ENCODE measurements at regions not wholly inside any gene's neighbourhood (a gene's known extent, or its start where the extent isn't known, plus 50 kb on each side); places are given as distances from the start of the nearest gene placed in this dataset.

GRCh38 chr7:85508642-85509410 is 322.0 kb upstream of the SEMA3D start:
- no peak overlapping the region for H3K4me3 ChIP-seq (ENCODE audit: control extremely low read depth in 1 of 5, extremely low read depth in 1 of 5, insufficient read depth in 1 of 5, low read depth in 2 of 5, low read length in 4 of 5)
- no peaks in the 10 kb centered on the region for H3K9me3 Mint-ChIP-seq (ENCODE audit: insufficient read depth)
- H3K27me3 ChIP-seq (replicated peaks in 1 of 4; ENCODE audit: control extremely low read depth in 1 of 4, control insufficient read depth in 3 of 4, insufficient read depth in 4 of 4, low read length in 3 of 4): no peaks in the 10 kb centered on the region
- no peaks in the 10 kb centered on the region for H4K20me1 ChIP-seq (ENCODE audit: control insufficient read depth, insufficient read depth, low read length, poor library complexity, severe bottlenecking)
- no peak for TF ChIP-seq CTCF (IDR thresholded peaks at IDR 0.05)
- TF ChIP-seq EZH2 (IDR thresholded peaks at IDR 0.05; ENCODE audit: borderline replicate concordance, insufficient read depth, low read depth, low read length, poor library complexity, severe bottlenecking): no peak
- intact Hi-C loops (cut with micrococcal nuclease): no loop called here
- H3K4me2 ChIP-seq (replicated peaks; ENCODE audit: low read depth, low read length, poor library complexity, severe bottlenecking): no peak overlapping the region
- ChIA-PET CTCF (no interaction called here), POLR2A (no interaction called here)
- no peaks in the 10 kb centered on the region for H3K9me3 ChIP-seq (ENCODE audit: control extremely low read depth in 1 of 3, control insufficient read depth in 2 of 3, insufficient read depth in 1 of 3, low read length in 2 of 3)
- H2AFZ ChIP-seq (ENCODE audit: insufficient read depth, low read depth, low read length, poor library complexity, severe bottlenecking): no peak overlapping the region
- no peak overlapping the region for H3K27ac Mint-ChIP-seq
- no peaks in the 10 kb centered on the region for H3K36me3 ChIP-seq (replicated peaks in 1 of 2; ENCODE audit: control extremely low read depth in 1 of 2, control insufficient read depth in 1 of 2, extremely low read depth in 1 of 2, insufficient read depth in 2 of 2, low read length in 1 of 2)
- 100% methylated on average over 1 of the region's 4 CpGs for WGBS (ENCODE audit: insufficient coverage)
- no peaks in the 10 kb centered on the region for H3K27me3 Mint-ChIP-seq
- H3K4me3 Mint-ChIP-seq: no peak overlapping the region
- no peak overlapping the region for H3K9ac ChIP-seq (ENCODE audit: low read length)
- no peaks in the 10 kb centered on the region for H3K4me1 ChIP-seq (ENCODE audit: control insufficient read depth in 2 of 2, insufficient read depth in 2 of 2, low read length in 2 of 2)
- no peak overlapping the region for H3K27ac ChIP-seq (ENCODE audit: low read length in 2 of 2)
- ATAC-seq (ENCODE audit: low read depth) (no peak), DNase-seq (no peak)
- no peaks in the 10 kb centered on the region for H3K79me2 ChIP-seq (ENCODE audit: control insufficient read depth, insufficient read depth, low read length)
- no peaks in the 10 kb centered on the region for H3K4me1 Mint-ChIP-seq

- no peak for DNase-seq
- H3K9me3 Mint-ChIP-seq (ENCODE audit: insufficient read depth): no peaks in the 10 kb centered on the region
- H4K20me1 ChIP-seq (ENCODE audit: control insufficient read depth, insufficient read depth, low read length, poor library complexity, severe bottlenecking): no peaks in the 10 kb centered on the region
- H2AFZ ChIP-seq (ENCODE audit: insufficient read depth, low read depth, low read length, poor library complexity, severe bottlenecking): no peak overlapping the region
- H3K4me2 ChIP-seq (replicated peaks; ENCODE audit: low read depth, low read length, poor library complexity, severe bottlenecking): no peak overlapping the region
- no peak overlapping the region for H3K4me3 Mint-ChIP-seq
- H3K36me3 ChIP-seq (replicated peaks in 1 of 2; ENCODE audit: control extremely low read depth in 1 of 2, control insufficient read depth in 1 of 2, extremely low read depth in 1 of 2, insufficient read depth in 2 of 2, low read length in 1 of 2): no peaks in the 10 kb centered on the region
- H3K27ac Mint-ChIP-seq: no peak overlapping the region
- H3K4me3 ChIP-seq (ENCODE audit: control extremely low read depth in 1 of 5, extremely low read depth in 1 of 5, insufficient read depth in 1 of 5, low read depth in 2 of 5, low read length in 4 of 5): no peak overlapping the region
- ChIA-PET CTCF (no interaction called here), POLR2A (no interaction called here)
- no peaks in the 10 kb centered on the region for H3K27me3 ChIP-seq (replicated peaks in 1 of 4; ENCODE audit: control extremely low read depth in 1 of 4, control insufficient read depth in 3 of 4, insufficient read depth in 4 of 4, low read length in 3 of 4)
- H3K27me3 Mint-ChIP-seq: no peaks in the 10 kb centered on the region
- H3K9me3 ChIP-seq (ENCODE audit: control extremely low read depth in 1 of 3, control insufficient read depth in 2 of 3, insufficient read depth in 1 of 3, low read length in 2 of 3): peaks cover 0 to 4% (median 0%) of the 10 kb centered on the region in 3 donors
- no peaks in the 10 kb centered on the region for H3K4me1 Mint-ChIP-seq
- intact Hi-C loops (cut with micrococcal nuclease): no loop called here
- no peaks in the 10 kb centered on the region for H3K4me1 ChIP-seq (ENCODE audit: control insufficient read depth in 2 of 2, insufficient read depth in 2 of 2, low read length in 2 of 2)
- no peak overlapping the region for H3K9ac ChIP-seq (ENCODE audit: low read length)
- ATAC-seq (ENCODE audit: low read depth): no peak
- H3K27ac ChIP-seq (ENCODE audit: low read length in 2 of 2): no peak overlapping the region
- H3K79me2 ChIP-seq (ENCODE audit: control insufficient read depth, insufficient read depth, low read length): no peaks in the 10 kb centered on the region
- TF ChIP-seq EZH2 (IDR thresholded peaks at IDR 0.05; ENCODE audit: borderline replicate concordance, insufficient read depth, low read depth, low read length, poor library complexity, severe bottlenecking) (no peak), CTCF (IDR thresholded peaks at IDR 0.05) (no peak)
Measured at GRCh38 chr7:85498031-85498430, 311.2 kb upstream of the SEMA3D start.
